GM06990 (cell line): ENCODE measurements at regions not wholly inside any gene's neighbourhood (a gene's known extent, or its start where the extent isn't known, plus 50 kb on each side); places are given as distances from the start of the nearest gene placed in this dataset.

Source experiments
- DNase-seq: peaks from one replicate; pipeline ENCODE4 v3.0.0-alpha.2; 2011; ENCODE audit not compliant: insufficient read length; ENCODE audit errors: extremely low read depth
- H3K27me3 ChIP-seq: replicated peaks from 2 replicates; pipeline ENCODE4 v1.6.0; 2011; ENCODE audit warnings: low read length; ENCODE audit not compliant: control insufficient read depth, insufficient read depth
- H3K36me3 ChIP-seq: 2 replicates; pipeline ENCODE4 v1.5.1; 2011; ENCODE audit warnings: low read length; ENCODE audit not compliant: control insufficient read depth, insufficient read depth
- H3K4me3 ChIP-seq: replicated peaks from 2 replicates; pipeline ENCODE4 v1.5.1; 2011; ENCODE audit warnings: low read depth, mild to moderate bottlenecking, control low read depth, low read length
- CTCF ChIP-seq: IDR thresholded peaks from 2 replicates; pipeline ENCODE4 v1.5.1; 2011; ENCODE audit warnings: low read length, control low read depth, mild to moderate bottlenecking, inconsistent platforms; ENCODE audit not compliant: insufficient read depth, poor library complexity, severe bottlenecking

GRCh38 chr2:144082327-144082726 lies 437.6 kb downstream of the ZEB2 start:
- Histone ChIP-seq H3K4me3 (no peak overlapping the region), H3K36me3 (no peaks in the 10 kb centered on the region), H3K27me3 (no peaks in the 10 kb centered on the region)
- no peak for TF ChIP-seq CTCF
- DNase-seq: no peak

DNA sequence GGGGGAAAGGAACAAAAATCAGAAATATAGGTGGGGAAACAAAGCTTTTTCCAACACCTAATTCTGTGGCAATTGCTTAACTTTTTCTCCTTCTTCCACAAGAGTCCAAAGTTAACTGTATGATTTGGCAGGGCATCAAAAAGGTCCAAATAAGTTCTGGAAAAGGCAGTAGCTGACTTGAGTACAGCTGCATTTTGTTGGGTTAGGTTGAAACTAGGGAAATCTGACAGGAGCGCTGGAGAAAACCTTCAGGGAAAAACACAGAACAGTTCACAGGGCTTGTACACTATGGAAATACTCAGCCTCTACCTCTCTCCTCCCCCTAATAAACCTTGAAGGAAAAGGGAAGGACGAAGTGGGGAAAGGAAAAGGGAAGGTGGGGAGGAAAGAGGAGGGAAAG lies 438.6 kb downstream of the ZEB2 start:
- no peak for DNase-seq
- Histone ChIP-seq H3K4me3 (no peak overlapping the region), H3K36me3 (no peaks in the 10 kb centered on the region), H3K27me3 (no peaks in the 10 kb centered on the region)
- TF ChIP-seq CTCF: no peak

DNA sequence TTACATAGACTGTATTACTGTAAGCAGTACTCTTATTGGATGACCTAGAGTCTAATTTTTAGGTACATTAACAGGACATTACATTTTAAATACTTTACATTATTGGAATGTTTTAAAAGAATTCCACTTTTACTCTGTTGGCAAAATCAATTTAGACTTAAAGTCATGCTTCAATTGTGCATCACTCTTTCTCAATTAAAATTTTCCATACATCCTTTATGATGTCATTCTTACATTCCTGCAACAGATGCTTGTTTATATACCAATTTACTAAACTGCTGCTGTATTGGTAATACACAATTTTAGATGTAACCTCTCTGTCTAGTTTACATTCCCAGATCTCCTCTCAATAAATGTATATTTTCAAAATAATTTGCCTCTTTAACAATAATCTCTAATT lies 440.1 kb downstream of the ZEB2 start:
- H3K36me3 ChIP-seq: no peaks in the 10 kb centered on the region
- no peak for TF ChIP-seq CTCF
- H3K4me3 ChIP-seq: no peak overlapping the region
- no peak for DNase-seq
- no peaks in the 10 kb centered on the region for H3K27me3 ChIP-seq

GRCh38 chr2:144078802-144079724 lies 440.9 kb downstream of the ZEB2 start:
- H3K36me3 ChIP-seq: no peaks in the 10 kb centered on the region
- TF ChIP-seq CTCF: no peak
- H3K4me3 ChIP-seq: no peak overlapping the region
- no peaks in the 10 kb centered on the region for H3K27me3 ChIP-seq
- no peak for DNase-seq

DNA sequence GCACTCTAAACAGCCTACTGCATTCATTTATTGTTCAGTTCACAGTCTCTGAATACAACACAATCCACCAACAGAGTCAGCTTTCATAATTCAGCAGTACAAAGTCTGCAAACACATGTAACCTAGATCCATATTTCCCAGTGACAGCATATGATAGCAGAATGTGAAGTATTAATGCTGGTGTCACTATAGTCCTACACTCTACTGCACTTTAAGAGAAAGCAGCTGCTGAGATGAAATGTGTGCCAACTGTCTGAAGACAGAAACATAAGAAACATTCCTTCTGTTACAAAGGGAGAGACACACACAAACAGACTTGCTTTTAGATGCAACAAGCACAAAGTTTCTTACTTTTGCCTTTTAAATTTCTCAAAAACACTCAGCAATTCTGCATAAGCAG lies 441.8 kb downstream of the ZEB2 start:
- no peak for TF ChIP-seq CTCF

More for the DNA sequence above, 441.8 kb downstream of the ZEB2 start:
- no peak for DNase-seq
- no peak overlapping the region for H3K4me3 ChIP-seq
- no peaks in the 10 kb centered on the region for H3K27me3 ChIP-seq
- H3K36me3 ChIP-seq: no peaks in the 10 kb centered on the region
